ENCODE measurements at regions not wholly inside any gene's neighbourhood (a gene's known extent, or its start where the extent isn't known, plus 50 kb on each side); places are given as distances from the start of the nearest gene placed in this dataset.

- TF ChIP-seq CHD7 (IDR thresholded peaks at IDR 0.05; ENCODE audit: insufficient replicate concordance, low read length), result no peak
- TF ChIP-seq KDM1A (IDR thresholded peaks at IDR 0.05; ENCODE audit: borderline replicate concordance, low read length), result no peak
- TF ChIP-seq RAD21 (IDR thresholded peaks at IDR 0.05 in 1 of 2, conservative IDR thresholded peaks at IDR 0.05 in 1 of 2; ENCODE audit: low read depth in 2 of 2, low read length in 2 of 2), result no peak
- TF ChIP-seq JUN (IDR thresholded peaks at IDR 0.05; ENCODE audit: low read depth, low read length), result no peak
- no peak for TF ChIP-seq SP1 (IDR thresholded peaks at IDR 0.05; ENCODE audit: low read depth, low read length)
- TF ChIP-seq JUND (IDR thresholded peaks at IDR 0.05; ENCODE audit: low read length), result no peak
- TF ChIP-seq CTCF (IDR thresholded peaks at IDR 0.05; ENCODE audit: control extremely low read depth in 1 of 3, insufficient read depth in 1 of 3, low read depth in 1 of 3, low read length in 3 of 3), result no peak
- TF ChIP-seq HDAC6 (IDR thresholded peaks at IDR 0.05; ENCODE audit: low read depth, low read length), result no peak
Observed at GRCh38 chr18:52130624-52131301, 209.2 kb upstream of the DCC start (continued).
